ENCODE measurements at regions not wholly inside any gene's neighbourhood (a gene's known extent, or its start where the extent isn't known, plus 50 kb on each side); places are given as distances from the start of the nearest gene placed in this dataset.

- no peak for ATAC-seq
- H3K27me3 ChIP-seq = no peaks in the 10 kb centered on the region
- H3K27ac ChIP-seq = no peak overlapping the region
- FAIRE-seq = no peak
- H3K36me3 ChIP-seq = no peaks in the 10 kb centered on the region
- H3K4me1 ChIP-seq = no peaks in the 10 kb centered on the region
- intact Hi-C loops (cut with DNase I) = no loop called here
- WGBS, 2 donors = 85 to 87% methylated on average over 2 of the region's 2 CpGs
- no peak for TF ChIP-seq CTCF (IDR thresholded peaks at IDR 0.05)
- no peak for DNase-seq
- H3K9me3 ChIP-seq = no peaks in the 10 kb centered on the region
- H3K4me3 ChIP-seq = no peak overlapping the region
Measured at GRCh38 chr15:98536976-98537375, 111.4 kb upstream of the IGF1R start.

GRCh38 chr15:98537516-98538060 is 110.8 kb upstream of the IGF1R start:
- 63 to 68% methylated on average over 8 of the region's 8 CpGs for WGBS, 2 donors
- intact Hi-C loops (cut with DNase I) = no loop called here
- TF ChIP-seq CTCF (IDR thresholded peaks at IDR 0.05) = no peak
- no peak for FAIRE-seq
- no peaks in the 10 kb centered on the region for H3K4me1 ChIP-seq
- H3K36me3 ChIP-seq = no peaks in the 10 kb centered on the region
- no peak for DNase-seq
- H3K4me3 ChIP-seq = no peak overlapping the region
- H3K9me3 ChIP-seq = no peaks in the 10 kb centered on the region
- H3K27ac ChIP-seq = no peak overlapping the region
- no peaks in the 10 kb centered on the region for H3K27me3 ChIP-seq
- no peak for ATAC-seq

GRCh38 chr15:98541519-98541918 is 106.8 kb upstream of the IGF1R start:
- Histone ChIP-seq H3K36me3 (no peaks in the 10 kb centered on the region), H3K9me3 (no peaks in the 10 kb centered on the region), H3K27me3 (no peaks in the 10 kb centered on the region), H3K4me1 (no peaks in the 10 kb centered on the region), H3K4me3 (no peak overlapping the region), H3K27ac (no peak overlapping the region)
- no peak for FAIRE-seq
- no peak for ATAC-seq
- DNase-seq = no peak
- intact Hi-C loops (cut with DNase I) = no loop called here
- 82 to 86% methylated on average over 14 of the region's 14 CpGs for WGBS, 2 donors
- TF ChIP-seq CTCF (IDR thresholded peaks at IDR 0.05) = no peak

GRCh38 chr15:98543237-98543636 is 105.1 kb upstream of the IGF1R start:
- ATAC-seq = no peak
- Histone ChIP-seq H3K36me3 (no peaks in the 10 kb centered on the region), H3K27me3 (no peaks in the 10 kb centered on the region), H3K4me1 (no peaks in the 10 kb centered on the region), H3K27ac (no peak overlapping the region), H3K9me3 (no peaks in the 10 kb centered on the region), H3K4me3 (no peak overlapping the region)
- no peak for TF ChIP-seq CTCF (IDR thresholded peaks at IDR 0.05)
- WGBS, 2 donors = 73 to 84% methylated on average over 1 of the region's 1 CpG
- no peak for DNase-seq
- intact Hi-C loops (cut with DNase I) = no loop called here
- no peak for FAIRE-seq

GRCh38 chr15:98546329-98546728 is 102.0 kb upstream of the IGF1R start:
- no peak for FAIRE-seq
- Histone ChIP-seq H3K27ac (no peak overlapping the region), H3K27me3 (no peaks in the 10 kb centered on the region), H3K36me3 (no peaks in the 10 kb centered on the region), H3K4me1 (peaks cover 0 to 5% (median 4%) of the 10 kb centered on the region in 3 donors), H3K4me3 (no peak overlapping the region), H3K9me3 (no peaks in the 10 kb centered on the region)
- intact Hi-C loops (cut with DNase I) = no loop called here
- WGBS, 2 donors = 94 to 96% methylated on average over 9 of the region's 9 CpGs
- DNase-seq = no peak
- no peak for TF ChIP-seq CTCF (IDR thresholded peaks at IDR 0.05)
- no peak for ATAC-seq
